OCI-LY7 (cell line): ENCODE measurements at regions not wholly inside any gene's neighbourhood (a gene's known extent, or its start where the extent isn't known, plus 50 kb on each side); places are given as distances from the start of the nearest gene placed in this dataset.

Experiments used
- EZH2phosphoT487 ChIP-seq: fragments of 200-600 bp; sonication (generic); IDR thresholded peaks from 2 replicates; pipeline ENCODE4 v1.6.1; 2018; ENCODE audit warnings: low read depth, borderline replicate concordance, mild to moderate bottlenecking, mixed run types, antibody characterized with exemption, low read length, moderate library complexity, mixed read lengths
- TF ChIP-seq, protein P1 (sequence below): fragments of 200-600 bp; sonication (generic); conservative IDR thresholded peaks from 2 replicates; pipeline ENCODE4 v1.5.1; 2014; ENCODE audit warnings: mild to moderate bottlenecking, antibody characterized with exemption, low read length, moderate library complexity, mixed read lengths

DNA sequence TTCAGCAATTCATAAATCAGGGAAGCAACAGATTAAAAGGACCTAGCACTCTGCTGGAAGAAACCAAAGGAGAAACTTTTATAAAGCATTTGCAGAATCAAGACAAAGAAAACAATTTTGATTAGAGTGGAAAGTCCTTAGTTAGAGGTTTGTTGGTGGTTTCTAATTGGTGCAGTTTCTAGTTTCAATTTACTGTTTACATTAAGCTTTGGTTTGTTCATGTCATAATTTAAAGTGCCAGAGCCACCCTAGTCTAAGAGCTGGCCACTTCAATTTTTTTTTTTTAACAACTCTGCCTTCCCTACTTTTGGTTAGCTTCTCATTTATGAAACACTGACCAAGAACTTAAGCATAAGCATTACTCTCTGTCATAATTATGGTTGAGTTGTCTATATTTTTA, 1428.2 kb upstream of the GBE1 start:
- TF ChIP-seq, protein P1, sequence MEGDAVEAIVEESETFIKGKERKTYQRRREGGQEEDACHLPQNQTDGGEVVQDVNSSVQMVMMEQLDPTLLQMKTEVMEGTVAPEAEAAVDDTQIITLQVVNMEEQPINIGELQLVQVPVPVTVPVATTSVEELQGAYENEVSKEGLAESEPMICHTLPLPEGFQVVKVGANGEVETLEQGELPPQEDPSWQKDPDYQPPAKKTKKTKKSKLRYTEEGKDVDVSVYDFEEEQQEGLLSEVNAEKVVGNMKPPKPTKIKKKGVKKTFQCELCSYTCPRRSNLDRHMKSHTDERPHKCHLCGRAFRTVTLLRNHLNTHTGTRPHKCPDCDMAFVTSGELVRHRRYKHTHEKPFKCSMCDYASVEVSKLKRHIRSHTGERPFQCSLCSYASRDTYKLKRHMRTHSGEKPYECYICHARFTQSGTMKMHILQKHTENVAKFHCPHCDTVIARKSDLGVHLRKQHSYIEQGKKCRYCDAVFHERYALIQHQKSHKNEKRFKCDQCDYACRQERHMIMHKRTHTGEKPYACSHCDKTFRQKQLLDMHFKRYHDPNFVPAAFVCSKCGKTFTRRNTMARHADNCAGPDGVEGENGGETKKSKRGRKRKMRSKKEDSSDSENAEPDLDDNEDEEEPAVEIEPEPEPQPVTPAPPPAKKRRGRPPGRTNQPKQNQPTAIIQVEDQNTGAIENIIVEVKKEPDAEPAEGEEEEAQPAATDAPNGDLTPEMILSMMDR, result no peak
- TF ChIP-seq EZH2phosphoT487, result no peak
